Duodenal mucosa (tissue), 2 donors: ENCODE measurements at regions not wholly inside any gene's neighbourhood (a gene's known extent, or its start where the extent isn't known, plus 50 kb on each side); places are given as distances from the start of the nearest gene placed in this dataset.
"Not testable (repeated sequence)": the region's sequence is repeated elsewhere in the genome, so short reads cannot be mapped to it uniquely, and the experiment has no call there.

Experiments
- H3K27ac ChIP-seq: one replicate; pipeline ENCODE4 v1.7.0; 2013; ENCODE audit warnings: low read depth, low read length
- H3K27me3 ChIP-seq, 2 donors: one replicate each; pipeline ENCODE4 v1.7.0; 2013; ENCODE audit warnings: low read length in 2 of 2, control low read depth in 1 of 2; ENCODE audit not compliant: insufficient read depth in 2 of 2, control insufficient read depth in 1 of 2
- H3K36me3 ChIP-seq, 2 donors: one replicate each; pipeline ENCODE4 v1.7.0; 2013; ENCODE audit warnings: low read length in 2 of 2, control low read depth in 1 of 2; ENCODE audit not compliant: insufficient read depth in 2 of 2, control insufficient read depth in 1 of 2
- H3K4me1 ChIP-seq, 2 donors: one replicate each; pipeline ENCODE4 v1.7.0; 2013; ENCODE audit warnings: low read length in 2 of 2, control low read depth in 1 of 2; ENCODE audit not compliant: insufficient read depth in 2 of 2, control insufficient read depth in 1 of 2
- H3K4me3 ChIP-seq, 2 donors: one replicate each; pipeline ENCODE4 v1.7.0; 2013; ENCODE audit warnings: low read length in 2 of 2, low read depth in 1 of 2
- H3K9ac ChIP-seq, 2 donors: one replicate each; pipeline ENCODE4 v1.7.0; 2013; ENCODE audit warnings: low read length in 2 of 2, low read depth in 1 of 2
- H3K9me3 ChIP-seq, 2 donors: one replicate each; pipeline ENCODE4 v1.7.0; 2013; ENCODE audit warnings: low read length in 2 of 2, control low read depth in 1 of 2; ENCODE audit not compliant: control insufficient read depth in 1 of 2

DNA sequence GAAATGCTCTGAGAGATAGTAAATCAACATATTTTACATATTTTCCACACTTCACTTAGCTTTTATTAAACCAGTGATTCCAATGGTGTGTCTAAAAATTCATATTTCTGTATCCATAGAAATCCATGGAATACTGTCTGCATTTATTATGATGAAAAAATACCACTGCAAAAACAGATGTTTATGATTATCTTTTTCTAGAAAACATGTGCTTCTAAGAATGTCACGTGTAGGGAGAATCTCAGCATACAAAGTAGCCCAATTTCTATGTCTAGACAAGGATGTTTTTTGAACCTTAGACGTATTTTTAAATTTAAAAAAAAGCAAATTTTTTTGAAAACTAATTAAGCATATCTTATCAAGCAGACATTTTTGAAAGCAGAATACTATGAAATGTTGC lies 622.4 kb downstream of the TENT5A start:
- H3K36me3 ChIP-seq = no peaks in the 10 kb centered on the region
- no peak overlapping the region for H3K9ac ChIP-seq
- H3K27ac ChIP-seq = no peak overlapping the region
- H3K9me3 ChIP-seq = no peaks in the 10 kb centered on the region
- H3K4me1 ChIP-seq = no peaks in the 10 kb centered on the region
- H3K27me3 ChIP-seq = no peaks in the 10 kb centered on the region
- no peak overlapping the region for H3K4me3 ChIP-seq

DNA sequence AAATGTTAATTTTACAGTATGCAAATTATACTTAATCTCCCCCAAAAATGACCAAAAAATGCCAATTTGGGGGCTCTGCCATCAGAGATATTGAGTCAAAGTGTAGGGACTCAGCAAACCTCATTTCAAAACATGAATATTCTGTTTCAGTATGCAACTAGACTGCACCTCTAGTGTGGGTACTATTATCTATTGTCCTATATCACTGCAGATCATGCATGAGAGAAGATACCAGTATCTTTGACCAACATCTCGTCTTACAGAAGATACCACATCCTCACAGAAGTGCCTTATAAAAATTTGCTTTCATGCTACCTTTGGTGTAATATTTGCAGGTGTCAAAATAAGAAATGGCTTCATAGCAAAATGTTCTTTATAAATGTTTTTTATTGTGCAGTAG lies 623.8 kb downstream of the TENT5A start:
- no peaks in the 10 kb centered on the region for H3K27me3 ChIP-seq
- no peak overlapping the region for H3K4me3 ChIP-seq
- H3K4me1 ChIP-seq = no peaks in the 10 kb centered on the region
- H3K9ac ChIP-seq = no peak overlapping the region
- H3K36me3 ChIP-seq = no peaks in the 10 kb centered on the region
- H3K9me3 ChIP-seq = no peaks in the 10 kb centered on the region
- no peak overlapping the region for H3K27ac ChIP-seq

DNA sequence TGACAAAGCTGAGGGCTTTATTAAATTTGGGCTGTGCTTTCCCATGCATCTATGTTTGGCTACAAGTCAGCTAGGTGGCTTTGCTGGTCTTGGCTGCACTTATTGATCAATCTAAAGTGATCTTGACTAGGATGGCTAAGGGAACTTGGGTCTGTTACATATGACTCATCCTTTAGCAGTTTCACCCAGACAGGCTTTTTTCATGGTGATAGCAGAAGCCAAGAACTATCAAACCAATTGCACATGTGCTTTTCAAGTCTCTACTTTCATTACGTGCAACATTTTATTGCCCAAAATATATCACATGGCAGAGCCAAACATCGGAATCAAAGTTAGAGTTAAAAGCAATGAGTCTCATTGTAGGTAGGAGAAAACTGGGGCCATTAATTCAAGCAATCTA lies 626.3 kb downstream of the TENT5A start:
- Histone ChIP-seq H3K36me3 (no peaks in the 10 kb centered on the region), H3K27me3 (no peaks in the 10 kb centered on the region), H3K9me3 (no peaks in the 10 kb centered on the region), H3K9ac (no peak overlapping the region), H3K4me1 (no peaks in the 10 kb centered on the region), H3K4me3 (no peak overlapping the region), H3K27ac (no peak overlapping the region)

DNA sequence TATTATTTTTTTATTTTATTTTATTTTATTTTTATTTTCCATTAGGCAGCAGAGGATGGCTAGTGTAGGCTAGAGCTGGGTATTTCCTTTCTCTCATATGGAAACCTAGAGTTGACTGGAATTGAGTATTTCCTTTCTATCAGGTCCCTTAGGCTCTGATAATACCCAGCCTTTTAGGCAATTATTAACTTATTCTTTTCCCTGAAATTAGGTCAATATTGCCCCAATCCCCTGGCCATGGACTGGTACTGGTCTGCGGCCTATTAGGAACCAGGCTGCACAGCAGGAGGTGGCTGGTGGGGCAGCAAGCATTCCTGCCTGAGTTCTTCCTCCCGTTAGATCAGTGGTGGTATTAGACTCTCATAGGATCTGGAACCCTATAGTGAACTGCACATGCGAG lies 632.2 kb downstream of the TENT5A start:
- no peak overlapping the region for H3K9ac ChIP-seq
- H3K27me3 ChIP-seq = no peaks in the 10 kb centered on the region
- H3K9me3 ChIP-seq = peaks cover 0 to 3% of the 10 kb centered on the region in 2 donors
- H3K36me3 ChIP-seq = no peaks in the 10 kb centered on the region
- no peak overlapping the region for H3K27ac ChIP-seq
- H3K4me3 ChIP-seq = no peak overlapping the region
- no peaks in the 10 kb centered on the region for H3K4me1 ChIP-seq

DNA sequence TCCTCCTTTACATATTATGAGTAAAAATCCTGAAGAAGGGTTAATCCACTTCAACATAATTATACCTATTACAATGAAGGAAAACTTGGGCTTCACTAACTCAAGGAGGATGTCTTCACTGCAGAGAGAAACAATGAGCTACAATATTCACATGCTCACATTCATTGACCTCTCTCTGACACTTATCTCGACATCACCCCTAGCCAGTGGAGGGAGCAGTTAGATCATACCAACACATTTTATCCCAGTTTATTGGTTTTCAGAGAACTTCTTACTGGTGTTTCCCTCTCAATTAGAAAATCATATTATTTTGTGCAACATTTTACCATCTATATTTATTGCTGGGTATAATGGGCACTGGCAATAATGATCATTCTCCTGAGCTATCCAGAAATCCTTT lies 646.5 kb downstream of the TENT5A start:
- Histone ChIP-seq H3K27ac (no peak overlapping the region), H3K27me3 (no peaks in the 10 kb centered on the region), H3K9me3 (no peaks in the 10 kb centered on the region), H3K4me3 (no peak overlapping the region), H3K36me3 (no peaks in the 10 kb centered on the region), H3K9ac (no peak overlapping the region), H3K4me1 (no peaks in the 10 kb centered on the region)

DNA sequence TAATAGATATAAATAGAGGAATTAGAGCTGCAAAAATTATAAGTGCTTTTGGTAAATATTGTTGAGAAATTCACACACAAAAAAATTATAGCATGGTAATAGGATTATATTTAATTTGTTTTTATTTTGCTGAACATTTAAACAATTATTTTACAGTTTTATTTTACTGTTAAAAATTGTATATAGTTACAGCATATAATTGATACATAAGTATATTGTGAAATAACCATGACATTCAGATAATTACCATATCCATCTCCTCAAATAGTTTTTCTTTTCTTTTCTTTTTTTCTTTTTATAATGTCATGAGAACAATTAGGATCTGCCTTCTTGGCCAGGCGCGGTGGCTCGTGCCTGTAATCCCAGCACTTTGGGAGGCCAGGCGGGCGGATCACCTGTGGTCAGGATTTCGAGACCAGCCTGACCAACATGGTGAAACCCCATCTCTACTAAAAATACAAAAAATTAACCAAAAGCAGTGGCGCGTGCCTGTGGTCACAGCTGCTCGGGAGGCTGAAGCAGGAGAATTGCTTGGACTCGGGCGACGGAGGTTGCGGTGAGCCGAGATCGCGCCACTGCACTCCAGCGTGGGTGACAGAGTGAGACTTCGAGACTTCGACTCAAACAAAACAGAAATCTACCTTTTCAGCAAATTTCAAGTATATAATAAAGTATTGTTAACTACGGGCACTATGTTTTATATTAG lies 654.2 kb downstream of the TENT5A start:
- H3K4me3 ChIP-seq = no peak overlapping the region
- no peak overlapping the region for H3K27ac ChIP-seq
- H3K36me3 ChIP-seq = no peaks in the 10 kb centered on the region
- H3K9ac ChIP-seq = no peak overlapping the region
- H3K9me3 ChIP-seq = no peaks in the 10 kb centered on the region
- H3K27me3 ChIP-seq = no peaks in the 10 kb centered on the region
- H3K4me1 ChIP-seq = no peaks in the 10 kb centered on the region

DNA sequence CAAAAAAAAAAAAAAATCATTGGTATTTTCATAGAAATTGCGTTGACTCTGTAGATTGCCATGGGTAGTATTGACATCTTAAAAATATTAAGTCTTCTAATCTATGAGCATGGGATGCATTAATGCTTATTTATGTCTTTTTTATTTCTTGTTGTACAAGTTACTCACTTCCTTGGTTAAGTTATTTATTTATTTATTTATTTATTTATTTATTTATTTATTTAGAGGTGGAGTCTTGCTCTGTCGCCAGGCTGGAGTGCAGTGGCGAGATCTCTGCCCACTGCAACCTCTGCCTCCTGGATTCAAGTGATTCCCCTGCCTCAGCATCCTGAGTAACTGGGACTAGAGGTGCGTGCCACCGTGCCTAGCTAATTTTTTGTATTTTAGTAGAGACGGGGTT lies 656.0 kb downstream of the TENT5A start:
- not testable (repeated sequence) for H3K9ac ChIP-seq, H3K4me3 ChIP-seq, H3K9me3 ChIP-seq, H3K27me3 ChIP-seq, H3K36me3 ChIP-seq, H3K27ac ChIP-seq, H3K4me1 ChIP-seq

DNA sequence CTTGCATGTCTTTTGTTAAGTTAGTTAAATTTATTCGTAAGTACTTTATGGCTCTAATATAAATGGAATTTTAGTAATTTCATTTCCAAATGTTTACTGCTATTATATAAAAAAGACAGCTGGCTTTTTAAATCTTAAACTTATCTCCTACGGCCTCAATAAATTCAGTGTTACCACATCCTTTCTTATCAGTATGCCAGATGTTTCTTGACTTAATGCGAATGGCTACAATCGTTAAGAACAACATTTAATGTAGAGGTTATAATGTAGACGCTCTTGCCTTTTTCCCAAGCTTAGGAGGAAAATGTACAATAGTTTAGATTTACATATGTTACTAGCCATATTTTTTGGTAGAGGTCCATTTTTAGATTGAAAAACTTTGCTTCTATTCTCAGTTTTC lies 659.4 kb downstream of the TENT5A start:
- H3K27me3 ChIP-seq = no peaks in the 10 kb centered on the region
- no peaks in the 10 kb centered on the region for H3K9me3 ChIP-seq
- H3K27ac ChIP-seq = no peak overlapping the region
- no peak overlapping the region for H3K4me3 ChIP-seq
- no peaks in the 10 kb centered on the region for H3K4me1 ChIP-seq
- no peaks in the 10 kb centered on the region for H3K36me3 ChIP-seq
- no peak overlapping the region for H3K9ac ChIP-seq

DNA sequence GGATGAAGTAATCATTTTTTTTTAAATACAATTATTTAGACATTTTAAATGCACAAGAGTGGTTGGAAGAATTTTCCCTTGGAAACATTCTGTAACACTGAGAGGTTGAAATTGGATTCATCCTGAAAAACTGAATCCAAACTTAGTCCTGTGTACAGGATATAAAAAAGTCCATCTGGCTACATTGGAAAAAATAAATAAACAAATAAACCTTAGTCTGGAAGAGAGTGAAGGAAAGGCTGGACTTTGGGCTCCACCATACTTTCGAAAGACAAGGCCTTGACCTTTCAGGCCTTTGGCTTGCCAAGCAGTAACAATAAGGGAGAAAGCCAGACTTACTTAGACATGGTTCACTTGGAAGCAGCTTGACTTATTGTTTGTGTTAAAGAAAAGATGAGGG lies 664.3 kb downstream of the TENT5A start:
- Histone ChIP-seq H3K36me3 (no peaks in the 10 kb centered on the region), H3K9ac (no peak overlapping the region), H3K4me1 (no peaks in the 10 kb centered on the region), H3K4me3 (no peak overlapping the region), H3K27me3 (no peaks in the 10 kb centered on the region), H3K9me3 (no peaks in the 10 kb centered on the region), H3K27ac (no peak overlapping the region)

DNA sequence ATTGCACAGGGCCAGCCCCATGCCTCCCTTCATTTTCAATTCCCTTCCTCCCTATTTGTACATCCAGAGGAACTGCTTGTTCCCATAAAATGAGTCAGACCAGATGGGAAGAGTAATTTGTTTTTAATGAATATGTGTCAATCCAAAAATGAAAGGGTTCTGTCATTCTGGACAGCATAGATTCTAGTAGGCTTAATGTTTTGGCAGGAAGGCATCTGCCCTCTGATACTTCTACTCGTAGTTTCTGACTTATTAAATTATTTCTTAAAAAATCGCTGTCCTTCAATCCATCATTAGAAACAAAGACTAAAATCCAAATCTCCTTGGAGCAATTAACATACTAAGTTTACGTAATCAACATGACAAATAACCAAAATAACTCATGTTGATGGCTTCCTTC lies 665.5 kb downstream of the TENT5A start:
- no peaks in the 10 kb centered on the region for H3K4me1 ChIP-seq
- H3K27ac ChIP-seq = no peak overlapping the region
- H3K27me3 ChIP-seq = no peaks in the 10 kb centered on the region
- no peaks in the 10 kb centered on the region for H3K9me3 ChIP-seq
- no peaks in the 10 kb centered on the region for H3K36me3 ChIP-seq
- H3K9ac ChIP-seq = no peak overlapping the region
- no peak overlapping the region for H3K4me3 ChIP-seq

DNA sequence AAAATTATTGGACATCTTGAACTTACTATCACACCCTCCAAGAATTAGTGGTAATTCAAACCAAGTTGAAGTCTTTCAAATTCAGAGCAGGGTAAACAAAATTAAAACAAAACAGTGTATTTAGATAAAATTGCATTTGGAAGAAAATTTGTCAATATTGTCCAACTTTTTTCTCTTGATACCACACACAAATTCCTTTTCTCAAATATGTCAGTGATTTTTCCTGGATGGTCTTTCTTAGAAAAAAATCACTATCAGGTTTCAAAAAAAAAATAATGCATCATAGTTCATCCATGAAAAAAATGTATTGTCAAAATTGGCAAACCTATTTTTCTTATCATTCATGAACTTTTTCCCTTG lies 667.1 kb downstream of the TENT5A start:
- Histone ChIP-seq H3K27me3 (no peaks in the 10 kb centered on the region), H3K4me3 (no peak overlapping the region), H3K4me1 (no peaks in the 10 kb centered on the region), H3K9me3 (no peaks in the 10 kb centered on the region), H3K9ac (no peak overlapping the region), H3K27ac (no peak overlapping the region), H3K36me3 (no peaks in the 10 kb centered on the region)
